Omental fat pad (tissue), 3 donors: ENCODE measurements at regions not wholly inside any gene's neighbourhood (a gene's known extent, or its start where the extent isn't known, plus 50 kb on each side); places are given as distances from the start of the nearest gene placed in this dataset. TPM values are rescaled to one million over a fixed set of nuclear protein-coding genes. Genes with fewer than 3 reads are reported as not detected.

Source experiments
- ATAC-seq: fragments of 150-250 bp; one replicate; pipeline ENCODE4 v1.9.1; 2016; ENCODE audit warnings: mild to moderate bottlenecking, moderate library complexity; ENCODE audit not compliant: low FRiP score
- DNase-seq: peaks from one replicate; pipeline ENCODE4 v3.0.0-alpha.2; 2019; ENCODE audit warnings: low spot score
- CTCF ChIP-seq, 3 donors: fragments of 450-650 bp; IDR thresholded peaks; one replicate each; pipeline ENCODE4 v1.5.1; 2016 to 2017; ENCODE audit warnings: antibody characterized with exemption in 3 of 3, mild to moderate bottlenecking in 3 of 3, moderate library complexity in 2 of 3
- small RNA-seq: library from RNA; depleted of rRNA; stranded (forward); fragments of <200 nt; gene quantifications from one replicate; pipeline ENCODE3, GENCODE V24; 2016

DNA sequence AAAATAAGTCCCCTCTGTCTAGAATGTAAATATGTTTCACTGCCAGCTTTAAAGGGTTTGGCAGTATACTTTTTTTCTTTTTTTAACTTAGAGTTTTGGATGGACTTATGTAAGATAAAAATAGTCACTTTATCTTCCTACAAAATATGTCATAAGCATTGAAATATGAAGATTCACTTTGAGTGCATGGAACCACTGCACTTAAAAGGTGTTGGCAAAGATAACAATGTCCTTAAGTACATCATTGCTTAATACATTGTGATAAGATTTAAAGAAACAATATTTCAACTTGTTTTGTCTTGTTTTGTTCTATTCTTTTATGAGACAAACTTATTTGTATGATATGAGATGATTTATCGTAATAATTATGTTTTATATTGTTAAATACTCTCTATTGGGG is 66.3 kb upstream of the NAALADL2 start:
- DNase-seq (no peak), ATAC-seq (no peak)
- no peak for TF ChIP-seq CTCF (IDR thresholded peaks at IDR 0.05)

Small RNA genes in the stretch of these regions (small RNA-seq; reads per million reads assigned to genes)
- gene RN7SKP40, result not detected
